T-helper 2 cell treated with Interferon-gamma antibody and Interleukin-4, amounts not matched to agents 5 μg/mL and 100 μg/mL, for 36 hours (primary cell): ENCODE measurements at regions not wholly inside any gene's neighbourhood (a gene's known extent, or its start where the extent isn't known, plus 50 kb on each side); places are given as distances from the start of the nearest gene placed in this dataset.

Experiments
- DNase-seq: peaks from one replicate; pipeline ENCODE4 v3.0.0; 2021; ENCODE audit warnings: low spot score
- H3K27ac Mint-ChIP-seq: one replicate; pipeline ENCODE4 v1.8.0; 2021; ENCODE audit warnings: mild to moderate bottlenecking, mixed read lengths
- H3K27me3 Mint-ChIP-seq: one replicate; pipeline ENCODE4 v1.8.0; 2021; ENCODE audit warnings: low read depth, mixed read lengths
- H3K36me3 Mint-ChIP-seq: one replicate; pipeline ENCODE4 v1.8.0; 2021; ENCODE audit warnings: low read depth, mixed read lengths
- H3K4me1 Mint-ChIP-seq: one replicate; pipeline ENCODE4 v1.8.0; 2021; ENCODE audit warnings: low read depth, mixed read lengths
- H3K4me3 Mint-ChIP-seq: one replicate; pipeline ENCODE4 v1.8.0; 2022; ENCODE audit warnings: mild to moderate bottlenecking, moderate library complexity, mixed read lengths
- H3K9me3 Mint-ChIP-seq: one replicate; pipeline ENCODE4 v1.8.0; 2021; ENCODE audit warnings: mixed read lengths

GRCh38 chr5:114636271-114636670, 274.4 kb downstream of the KCNN2 start:
- Mint-ChIP-seq H3K36me3 (no peaks in the 10 kb centered on the region), H3K4me3 (no peak overlapping the region), H3K27ac (no peak overlapping the region), H3K4me1 (no peaks in the 10 kb centered on the region), H3K9me3 (peaks cover 4% of the 10 kb centered on the region), H3K27me3 (no peaks in the 10 kb centered on the region)
- DNase-seq, result no peak

GRCh38 chr5:114634967-114635901, 273.4 kb downstream of the KCNN2 start:
- Mint-ChIP-seq H3K4me3 (no peak overlapping the region), H3K4me1 (no peaks in the 10 kb centered on the region), H3K36me3 (no peaks in the 10 kb centered on the region), H3K27ac (no peak overlapping the region), H3K9me3 (peaks cover 3% of the 10 kb centered on the region), H3K27me3 (no peaks in the 10 kb centered on the region)
- DNase-seq, result no peak

- Mint-ChIP-seq H3K36me3 (no peaks in the 10 kb centered on the region), H3K27ac (no peak overlapping the region), H3K9me3 (no peaks in the 10 kb centered on the region), H3K4me1 (no peaks in the 10 kb centered on the region), H3K27me3 (no peaks in the 10 kb centered on the region), H3K4me3 (no peak overlapping the region)
- no peak for DNase-seq
Observed at GRCh38 chr5:114634517-114634916, 272.6 kb downstream of the KCNN2 start.

GRCh38 chr5:114612406-114612805, 250.5 kb downstream of the KCNN2 start:
- no peak for DNase-seq
- Mint-ChIP-seq H3K36me3 (no peaks in the 10 kb centered on the region), H3K27ac (no peak overlapping the region), H3K27me3 (no peaks in the 10 kb centered on the region), H3K4me1 (no peaks in the 10 kb centered on the region), H3K4me3 (no peak overlapping the region), H3K9me3 (peaks cover 24% of the 10 kb centered on the region)

- H3K36me3 Mint-ChIP-seq, result no peaks in the 10 kb centered on the region
- no peak overlapping the region for H3K27ac Mint-ChIP-seq
- H3K4me3 Mint-ChIP-seq, result no peak overlapping the region
- H3K4me1 Mint-ChIP-seq, result no peaks in the 10 kb centered on the region
- DNase-seq, result no peak
- H3K9me3 Mint-ChIP-seq, result peaks cover 22% of the 10 kb centered on the region
- H3K27me3 Mint-ChIP-seq, result no peaks in the 10 kb centered on the region
Observed at GRCh38 chr5:114581136-114581535, 219.3 kb downstream of the KCNN2 start.

- no peak overlapping the region for H3K27ac Mint-ChIP-seq
- DNase-seq, result no peak
- no peaks in the 10 kb centered on the region for H3K27me3 Mint-ChIP-seq
- H3K36me3 Mint-ChIP-seq, result no peaks in the 10 kb centered on the region
- no peaks in the 10 kb centered on the region for H3K4me1 Mint-ChIP-seq
- H3K4me3 Mint-ChIP-seq, result no peak overlapping the region
- peaks cover 23% of the 10 kb centered on the region for H3K9me3 Mint-ChIP-seq
Observed at GRCh38 chr5:114565871-114566270, 204.0 kb downstream of the KCNN2 start.

- Mint-ChIP-seq H3K9me3 (peaks cover 23% of the 10 kb centered on the region), H3K4me1 (no peaks in the 10 kb centered on the region), H3K4me3 (no peak overlapping the region), H3K27me3 (no peaks in the 10 kb centered on the region), H3K36me3 (no peaks in the 10 kb centered on the region), H3K27ac (no peak overlapping the region)
- no peak for DNase-seq
Observed at GRCh38 chr5:114565139-114565538, 203.3 kb downstream of the KCNN2 start.

- Mint-ChIP-seq H3K4me3 (no peak overlapping the region), H3K4me1 (no peaks in the 10 kb centered on the region), H3K9me3 (peaks cover 12% of the 10 kb centered on the region), H3K36me3 (no peaks in the 10 kb centered on the region), H3K27me3 (no peaks in the 10 kb centered on the region), H3K27ac (no peak overlapping the region)
- DNase-seq, result no peak
Observed at GRCh38 chr5:114561415-114561814, 199.5 kb downstream of the KCNN2 start.
